Parathyroid adenoma (tissue), 2 donors: ENCODE measurements at regions not wholly inside any gene's neighbourhood (a gene's known extent, or its start where the extent isn't known, plus 50 kb on each side); places are given as distances from the start of the nearest gene placed in this dataset.

Experiments used
- H2AFZ ChIP-seq: fragments of 300-600 bp; sonication (generic); one replicate; pipeline ENCODE4 v1.7.0; 2017; ENCODE audit warnings: antibody characterized with exemption, mild to moderate bottlenecking
- H3K27ac ChIP-seq: fragments of 300-600 bp; sonication (generic); one replicate; pipeline ENCODE4 v1.7.0; 2017
- H3K27me3 ChIP-seq: fragments of 300-600 bp; sonication (generic); one replicate; pipeline ENCODE4 v1.7.0; 2017; ENCODE audit warnings: low read length; ENCODE audit not compliant: control insufficient read depth, insufficient read depth
- H3K36me3 ChIP-seq: fragments of 300-600 bp; sonication (generic); one replicate; pipeline ENCODE4 v1.7.0; 2017; ENCODE audit warnings: low read length; ENCODE audit not compliant: control insufficient read depth, insufficient read depth
- H3K4me1 ChIP-seq: fragments of 300-600 bp; sonication (generic); one replicate; pipeline ENCODE4 v1.7.0; 2017; ENCODE audit warnings: control low read depth
- H3K4me2 ChIP-seq: fragments of 300-600 bp; sonication (generic); one replicate; pipeline ENCODE4 v1.7.0; 2017; ENCODE audit warnings: low read length
- H3K4me3 ChIP-seq: fragments of 300-600 bp; sonication (generic); one replicate; pipeline ENCODE4 v1.7.0; 2017; ENCODE audit warnings: low read depth, low read length
- H3K79me2 ChIP-seq: fragments of 300-600 bp; sonication (generic); one replicate; pipeline ENCODE4 v1.7.0; 2017; ENCODE audit warnings: control low read depth
- H3K9ac ChIP-seq: fragments of 300-600 bp; sonication (generic); one replicate; pipeline ENCODE4 v1.7.0; 2017; ENCODE audit warnings: mild to moderate bottlenecking
- H3K9me3 ChIP-seq: fragments of 300-600 bp; sonication (generic); one replicate; pipeline ENCODE4 v1.7.0; 2017; ENCODE audit warnings: low read length; ENCODE audit not compliant: control insufficient read depth
- TF ChIP-seq, protein P1 (sequence below): fragments of 300-600 bp; sonication (generic); IDR thresholded peaks from one replicate; pipeline ENCODE4 v1.7.0; 2017; ENCODE audit warnings: antibody characterized with exemption, mild to moderate bottlenecking
- donor health status: primary hyperparathyroidism.

DNA sequence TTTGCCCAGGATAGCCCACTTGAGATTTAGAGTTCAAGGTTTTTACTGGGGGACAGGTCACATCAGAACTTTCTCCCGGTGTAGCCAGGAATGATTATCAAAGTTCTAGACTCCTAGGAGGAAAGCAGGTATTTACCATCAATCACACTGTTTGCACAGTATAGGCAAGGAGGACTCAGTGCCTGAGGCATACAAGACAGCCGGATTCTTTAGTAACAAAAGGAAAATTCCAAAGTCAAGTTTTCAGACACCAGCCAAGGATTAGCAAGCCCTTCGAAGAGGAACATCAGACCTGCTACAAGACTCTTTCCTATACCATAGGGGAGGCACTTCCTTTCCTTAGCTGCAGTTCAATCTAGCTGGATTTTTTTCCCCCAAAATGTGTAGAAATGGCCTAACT lies 197.8 kb upstream of the USP25 start:
- TF ChIP-seq, protein P1, sequence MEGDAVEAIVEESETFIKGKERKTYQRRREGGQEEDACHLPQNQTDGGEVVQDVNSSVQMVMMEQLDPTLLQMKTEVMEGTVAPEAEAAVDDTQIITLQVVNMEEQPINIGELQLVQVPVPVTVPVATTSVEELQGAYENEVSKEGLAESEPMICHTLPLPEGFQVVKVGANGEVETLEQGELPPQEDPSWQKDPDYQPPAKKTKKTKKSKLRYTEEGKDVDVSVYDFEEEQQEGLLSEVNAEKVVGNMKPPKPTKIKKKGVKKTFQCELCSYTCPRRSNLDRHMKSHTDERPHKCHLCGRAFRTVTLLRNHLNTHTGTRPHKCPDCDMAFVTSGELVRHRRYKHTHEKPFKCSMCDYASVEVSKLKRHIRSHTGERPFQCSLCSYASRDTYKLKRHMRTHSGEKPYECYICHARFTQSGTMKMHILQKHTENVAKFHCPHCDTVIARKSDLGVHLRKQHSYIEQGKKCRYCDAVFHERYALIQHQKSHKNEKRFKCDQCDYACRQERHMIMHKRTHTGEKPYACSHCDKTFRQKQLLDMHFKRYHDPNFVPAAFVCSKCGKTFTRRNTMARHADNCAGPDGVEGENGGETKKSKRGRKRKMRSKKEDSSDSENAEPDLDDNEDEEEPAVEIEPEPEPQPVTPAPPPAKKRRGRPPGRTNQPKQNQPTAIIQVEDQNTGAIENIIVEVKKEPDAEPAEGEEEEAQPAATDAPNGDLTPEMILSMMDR: no peak
- Histone ChIP-seq H3K4me3 (no peak overlapping the region), H3K9me3 (no peaks in the 10 kb centered on the region)

DNA sequence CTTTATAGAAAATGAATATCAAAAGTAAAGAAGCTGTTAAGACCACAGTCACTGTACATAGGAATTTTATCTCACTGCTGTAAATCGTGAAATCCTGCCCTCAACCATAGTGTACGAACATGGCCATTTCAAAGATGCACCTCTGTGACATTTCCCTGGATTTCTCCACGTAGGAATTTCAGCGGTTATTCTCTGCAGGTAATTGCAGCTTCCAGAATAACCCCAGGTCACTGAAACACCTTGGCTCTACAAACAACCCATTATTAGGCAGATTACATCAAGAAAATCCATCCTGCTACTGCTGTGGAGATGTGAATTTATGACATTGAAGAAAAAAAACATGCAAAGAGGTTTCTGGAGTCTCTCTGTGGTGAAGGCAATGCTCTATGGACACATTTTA lies 196.2 kb upstream of the USP25 start:
- no peak overlapping the region for H3K27ac ChIP-seq
- TF ChIP-seq, protein P1: no peak
- H3K4me1 ChIP-seq: no peaks in the 10 kb centered on the region
- no peak overlapping the region for H3K9ac ChIP-seq
- no peaks in the 10 kb centered on the region for H3K27me3 ChIP-seq
- no peak overlapping the region for H3K4me3 ChIP-seq
- H3K4me2 ChIP-seq: no peak overlapping the region
- H3K79me2 ChIP-seq: no peaks in the 10 kb centered on the region
- H2AFZ ChIP-seq: no peak overlapping the region
- H3K9me3 ChIP-seq: no peaks in the 10 kb centered on the region
- H3K36me3 ChIP-seq: no peaks in the 10 kb centered on the region

More for the DNA sequence above, 197.8 kb upstream of the USP25 start:
- Histone ChIP-seq H3K79me2 (no peaks in the 10 kb centered on the region), H3K9ac (no peak overlapping the region), H2AFZ (no peak overlapping the region), H3K4me1 (no peaks in the 10 kb centered on the region), H3K4me2 (no peak overlapping the region), H3K27me3 (no peaks in the 10 kb centered on the region), H3K36me3 (no peaks in the 10 kb centered on the region), H3K27ac (no peak overlapping the region)

DNA sequence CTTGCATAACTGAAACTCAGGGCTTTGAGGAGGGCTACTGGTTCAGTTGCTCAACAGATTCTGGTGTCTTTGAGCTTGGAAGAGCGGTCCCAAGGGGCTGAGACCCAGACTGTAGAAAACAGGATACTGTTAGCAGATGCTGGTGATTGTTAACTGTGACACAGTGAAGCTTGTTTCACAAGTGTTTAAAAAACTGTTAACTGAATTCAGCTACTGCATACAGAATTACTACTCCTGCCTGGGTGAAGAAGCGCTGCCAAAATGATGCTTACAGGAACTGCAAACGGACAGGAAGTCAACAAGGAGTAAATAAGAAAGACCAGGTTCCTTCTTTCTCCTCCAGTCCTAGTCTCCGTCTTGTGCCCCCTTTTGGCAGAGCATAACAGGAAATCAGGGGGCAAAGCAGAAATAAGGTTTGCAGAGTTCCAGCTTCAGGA lies 195.3 kb upstream of the USP25 start:
- Histone ChIP-seq H3K79me2 (no peaks in the 10 kb centered on the region), H3K4me2 (no peak overlapping the region), H3K9me3 (no peaks in the 10 kb centered on the region), H3K4me3 (no peak overlapping the region), H3K27ac (no peak overlapping the region), H3K27me3 (no peaks in the 10 kb centered on the region), H3K4me1 (no peaks in the 10 kb centered on the region), H3K36me3 (no peaks in the 10 kb centered on the region), H3K9ac (no peak overlapping the region), H2AFZ (no peak overlapping the region)
- TF ChIP-seq, protein P1: no peak

DNA sequence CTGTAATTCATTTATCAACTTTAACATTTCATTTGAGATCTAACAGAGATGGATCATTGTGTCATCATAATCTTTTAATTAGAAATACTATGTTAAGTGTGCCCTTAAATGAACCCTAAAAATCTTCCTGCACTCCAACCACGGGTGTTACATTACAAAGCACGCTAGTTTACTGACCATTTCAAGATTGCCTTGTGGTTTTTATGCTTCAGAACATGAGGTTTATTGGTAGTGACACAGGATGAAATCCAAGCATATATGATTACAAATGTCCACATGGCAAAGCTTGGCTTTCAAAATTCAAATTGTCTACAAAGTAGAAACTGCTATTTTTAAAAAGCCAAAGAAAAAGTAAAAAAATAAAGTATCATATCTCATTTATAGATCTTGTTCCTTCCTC lies 190.4 kb upstream of the USP25 start:
- Histone ChIP-seq H3K4me1 (no peaks in the 10 kb centered on the region), H3K27me3 (no peaks in the 10 kb centered on the region), H3K9ac (no peak overlapping the region), H3K4me2 (no peak overlapping the region), H2AFZ (no peak overlapping the region), H3K27ac (no peak overlapping the region), H3K9me3 (no peaks in the 10 kb centered on the region), H3K4me3 (no peak overlapping the region), H3K79me2 (no peaks in the 10 kb centered on the region), H3K36me3 (no peaks in the 10 kb centered on the region)
- TF ChIP-seq, protein P1: no peak

DNA sequence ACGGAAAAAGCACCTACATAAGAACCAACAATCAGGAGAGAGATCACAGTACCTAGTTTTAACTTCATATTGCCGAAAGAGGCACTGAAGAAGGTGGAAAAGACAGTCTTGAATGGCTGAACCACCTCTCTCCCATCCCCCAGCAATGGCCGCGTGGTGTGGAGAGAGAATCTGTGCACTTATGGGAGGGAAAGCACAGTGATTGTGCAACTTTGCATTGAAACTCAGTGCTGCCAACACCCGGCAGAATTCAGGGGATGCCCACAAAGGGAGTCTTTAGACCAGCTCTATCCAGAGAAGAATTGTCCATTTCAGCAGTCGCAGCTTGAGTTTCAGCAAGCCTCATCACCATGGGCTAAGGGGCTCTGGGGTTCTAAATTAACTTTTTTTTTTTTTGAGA lies 186.3 kb upstream of the USP25 start:
- H3K4me2 ChIP-seq: no peak overlapping the region
- no peak overlapping the region for H3K27ac ChIP-seq
- no peaks in the 10 kb centered on the region for H3K79me2 ChIP-seq
- H3K9me3 ChIP-seq: no peaks in the 10 kb centered on the region
- H3K27me3 ChIP-seq: no peaks in the 10 kb centered on the region
- no peak overlapping the region for H2AFZ ChIP-seq
- TF ChIP-seq, protein P1: no peak
- no peak overlapping the region for H3K9ac ChIP-seq
- no peaks in the 10 kb centered on the region for H3K36me3 ChIP-seq
- no peak overlapping the region for H3K4me3 ChIP-seq
- no peaks in the 10 kb centered on the region for H3K4me1 ChIP-seq
